ENCODE measurements at regions not wholly inside any gene's neighbourhood (a gene's known extent, or its start where the extent isn't known, plus 50 kb on each side); places are given as distances from the start of the nearest gene placed in this dataset.

DNA sequence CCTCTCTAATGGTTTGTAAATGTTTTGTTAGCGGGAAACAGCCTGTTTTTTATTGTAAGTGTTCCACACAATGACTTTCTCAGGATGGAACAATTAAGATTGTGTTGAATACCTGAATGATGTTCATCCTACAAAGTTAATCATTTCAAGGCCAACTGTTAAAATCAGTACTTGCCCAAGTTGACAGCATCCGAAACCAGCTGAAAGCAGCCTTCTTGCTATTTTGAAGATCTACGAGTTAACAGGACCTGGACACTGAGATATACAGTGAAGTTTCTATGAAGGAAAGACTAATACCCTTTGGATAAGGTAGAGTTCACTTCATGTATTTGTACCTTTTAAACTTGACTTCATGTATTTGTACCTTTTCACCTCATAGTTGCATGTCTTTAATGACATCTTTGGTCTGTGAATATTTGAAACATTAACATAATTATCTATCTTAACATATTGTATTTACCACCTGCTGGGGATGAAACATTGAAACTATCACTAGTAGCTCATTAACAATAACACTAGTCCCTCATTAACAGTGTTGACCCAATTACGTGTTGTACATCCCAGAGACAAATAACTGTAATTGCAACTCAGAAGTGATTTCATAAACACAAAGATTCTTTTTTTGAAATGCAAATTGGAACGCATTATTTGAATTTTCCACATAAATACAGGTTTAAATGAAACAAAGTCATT lies 556.0 kb upstream of the MEX3C start:
- no peak overlapping the region for H3K27ac ChIP-seq
- WGBS, 4 donors, result 70 to 75% (median 73%) methylated on average over 5 of the region's 5 CpGs
- intact Hi-C loops (cut with DNase I), result no loop called here

GRCh38 chr18:51754566-51754965 lies 557.1 kb upstream of the MEX3C start:
- WGBS, 4 donors, result 70 to 75% (median 72%) methylated on average over 4 of the region's 4 CpGs
- Histone ChIP-seq H3K36me3 (no peaks in the 10 kb centered on the region), H3K9me3 (no peaks in the 10 kb centered on the region), H3K27me3 (no peaks in the 10 kb centered on the region), H3K4me3 (no peak overlapping the region), H3K4me1 (no peaks in the 10 kb centered on the region), H3K27ac (no peak overlapping the region)
- intact Hi-C loops (cut with DNase I), result no loop called here
- TF ChIP-seq CTCF (IDR thresholded peaks at IDR 0.05) (no peak), POLR2A (IDR thresholded peaks at IDR 0.05) (no peak)
- DNase-seq, result no peak
- no peak for ATAC-seq

More for the DNA sequence above, 556.0 kb upstream of the MEX3C start:
- ATAC-seq (no peak), DNase-seq (no peak)
- Histone ChIP-seq H3K9me3 (no peaks in the 10 kb centered on the region), H3K36me3 (no peaks in the 10 kb centered on the region), H3K27me3 (no peaks in the 10 kb centered on the region), H3K4me1 (no peaks in the 10 kb centered on the region), H3K4me3 (no peak overlapping the region)
- TF ChIP-seq POLR2A (IDR thresholded peaks at IDR 0.05) (no peak), CTCF (IDR thresholded peaks at IDR 0.05) (no peak)

DNA sequence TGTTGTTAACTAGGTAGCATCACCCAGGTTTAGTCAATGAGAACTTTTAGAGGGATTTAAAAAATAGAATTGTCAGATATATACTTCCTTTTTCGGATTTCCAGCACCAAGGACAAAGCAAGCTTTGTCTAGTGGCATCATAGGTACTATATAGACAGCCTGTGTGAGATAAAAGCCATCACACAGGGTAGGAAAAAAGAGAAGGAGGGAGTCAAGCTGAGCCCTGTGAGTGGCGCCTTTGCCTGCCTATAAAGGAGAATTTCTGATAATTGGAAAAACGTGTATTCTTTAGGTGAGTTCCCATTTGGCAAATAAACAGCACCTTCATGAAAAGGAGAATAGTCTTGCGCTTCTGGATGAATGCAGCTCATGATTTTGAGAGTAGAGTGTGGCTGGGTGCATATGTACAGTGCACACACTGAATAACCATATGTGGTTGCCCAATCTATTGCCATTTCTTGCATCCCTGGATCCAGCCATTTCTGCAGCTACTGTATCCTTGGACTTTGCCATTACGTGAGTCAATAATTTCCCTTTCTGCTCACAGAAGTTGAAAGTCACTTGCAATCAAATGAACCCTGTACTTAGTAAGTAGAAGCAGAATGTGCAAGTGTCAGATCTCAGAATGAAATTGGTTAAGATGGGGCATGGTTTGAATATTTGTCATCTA lies 559.9 kb upstream of the MEX3C start:
- Histone ChIP-seq H3K4me3 (no peak overlapping the region), H3K9me3 (no peaks in the 10 kb centered on the region), H3K36me3 (no peaks in the 10 kb centered on the region), H3K27me3 (no peaks in the 10 kb centered on the region), H3K27ac (no peak overlapping the region), H3K4me1 (no peaks in the 10 kb centered on the region)
- DNase-seq (no peak), ATAC-seq (no peak)
- intact Hi-C loops (cut with DNase I), result no loop called here
- WGBS, 4 donors, result 65 to 73% (median 70%) methylated on average over 5 of the region's 5 CpGs
- TF ChIP-seq POLR2A (IDR thresholded peaks at IDR 0.05), result no peak
- TF ChIP-seq CTCF (IDR thresholded peaks at IDR 0.05), result no peak

GRCh38 chr18:51762373-51762772 lies 564.9 kb upstream of the MEX3C start:
- Histone ChIP-seq H3K4me1 (no peaks in the 10 kb centered on the region), H3K27me3 (no peaks in the 10 kb centered on the region), H3K9me3 (no peaks in the 10 kb centered on the region), H3K36me3 (no peaks in the 10 kb centered on the region), H3K4me3 (no peak overlapping the region), H3K27ac (no peak overlapping the region)
- TF ChIP-seq CTCF (IDR thresholded peaks at IDR 0.05) (no peak), POLR2A (IDR thresholded peaks at IDR 0.05) (no peak)
- ATAC-seq (no peak), DNase-seq (no peak)
- intact Hi-C loops (cut with DNase I), result no loop called here
- 50 to 63% (median 54%) methylated on average over 1 of the region's 1 CpG for WGBS, 4 donors

Data from heart left ventricle (tissue), 16 donors.